Inferior parietal cortex (tissue), 1 donor: ENCODE measurements at regions not wholly inside any gene's neighbourhood (a gene's known extent, or its start where the extent isn't known, plus 50 kb on each side); places are given as distances from the start of the nearest gene placed in this dataset.

Experiments used
- DNase-seq: peaks from one replicate; pipeline ENCODE4 v3.0.0-alpha.2; 2016; ENCODE audit errors: extremely low spot score

DNA sequence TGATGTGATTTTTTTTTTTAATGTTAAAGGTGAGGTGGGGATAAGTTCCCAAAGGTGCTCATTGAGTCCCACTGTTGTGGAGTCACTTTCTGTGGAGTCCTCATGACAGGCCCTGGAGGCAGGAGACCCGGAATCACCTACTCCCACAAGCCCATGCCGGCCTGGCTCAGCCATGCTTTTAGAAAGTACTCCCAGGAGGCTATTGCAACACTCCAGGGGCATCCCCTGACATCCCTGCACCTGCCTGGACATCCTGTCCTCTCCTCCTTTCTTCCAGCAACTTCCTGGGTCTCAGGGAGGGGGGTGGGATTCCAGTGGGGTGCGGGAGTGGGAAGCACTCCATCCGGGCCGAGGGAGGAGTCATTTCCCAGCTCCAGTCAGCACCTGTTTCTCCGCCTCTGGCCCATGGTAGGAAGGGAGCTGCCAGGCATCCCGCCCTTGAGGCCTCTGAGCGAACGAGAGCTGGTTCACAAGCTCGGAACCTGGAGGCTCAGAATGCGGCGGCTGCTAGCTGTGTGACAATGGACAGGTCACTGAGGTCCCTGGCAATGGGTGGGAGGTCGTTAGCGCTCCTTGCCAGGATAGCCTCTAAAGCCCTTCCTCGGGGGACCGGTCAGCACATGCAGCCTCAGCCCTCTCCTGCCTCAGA, 163.9 kb upstream of the ID2 start:
- no peak for DNase-seq

DNA sequence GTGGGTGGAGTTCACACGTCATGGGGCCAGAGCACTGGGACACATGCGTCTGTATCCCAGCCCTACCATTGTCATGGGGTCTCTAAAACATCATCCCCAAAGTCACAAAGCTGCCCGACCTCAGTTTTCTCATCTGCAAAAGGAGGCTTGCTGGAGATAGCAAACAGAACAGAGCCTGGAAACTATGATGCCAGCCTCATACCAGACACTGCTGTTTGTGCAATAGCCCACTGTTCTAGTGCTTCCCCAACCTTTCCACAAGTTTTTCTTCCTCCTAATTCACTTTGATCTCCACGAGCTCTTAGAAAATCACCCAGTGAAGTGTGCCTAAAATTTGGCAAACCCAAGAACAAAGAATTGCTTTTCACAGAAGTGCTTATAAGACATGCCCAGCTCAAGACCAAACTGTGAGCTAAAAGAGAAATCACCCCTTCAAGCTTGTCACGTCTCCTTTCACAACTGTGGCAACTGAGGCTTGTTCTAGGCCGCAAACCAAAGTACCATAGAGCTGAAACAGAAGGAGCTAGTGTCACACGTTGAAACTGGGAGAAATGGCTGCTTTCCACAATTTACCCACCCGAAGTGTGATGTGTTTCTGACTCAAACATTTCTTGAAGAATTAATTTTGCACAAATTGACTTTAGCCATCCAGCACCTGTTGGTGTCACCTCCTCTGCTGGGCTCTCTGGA, 162.7 kb upstream of the ID2 start:
- DNase-seq, result no peak

DNA sequence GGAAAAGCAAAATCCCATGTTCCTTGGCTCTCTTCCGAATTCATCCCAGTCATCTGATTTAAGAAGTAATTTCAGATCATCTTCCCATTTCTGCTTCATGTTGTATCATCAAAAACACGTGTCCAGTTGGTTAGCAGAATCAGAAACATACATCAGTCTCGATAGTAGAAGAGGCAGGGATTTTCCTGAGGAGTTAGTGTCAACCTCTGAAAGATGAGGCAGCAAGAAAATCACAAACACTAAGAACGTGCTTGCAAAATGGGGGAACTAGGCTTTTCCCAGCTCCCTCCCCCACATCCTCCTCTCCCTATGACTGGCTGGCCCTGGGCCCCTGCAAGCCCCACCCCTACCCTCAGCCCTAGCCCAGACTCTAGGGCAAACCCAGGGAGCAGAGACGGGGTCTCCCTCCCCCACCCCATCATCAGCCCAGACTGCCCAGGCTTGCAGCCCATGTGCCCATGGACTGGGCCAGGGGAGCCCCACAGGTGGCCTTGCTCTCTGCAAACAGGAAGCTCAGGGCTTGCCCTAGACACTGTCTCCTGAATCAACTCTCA, 161.0 kb upstream of the ID2 start:
- DNase-seq, result no peak

DNA sequence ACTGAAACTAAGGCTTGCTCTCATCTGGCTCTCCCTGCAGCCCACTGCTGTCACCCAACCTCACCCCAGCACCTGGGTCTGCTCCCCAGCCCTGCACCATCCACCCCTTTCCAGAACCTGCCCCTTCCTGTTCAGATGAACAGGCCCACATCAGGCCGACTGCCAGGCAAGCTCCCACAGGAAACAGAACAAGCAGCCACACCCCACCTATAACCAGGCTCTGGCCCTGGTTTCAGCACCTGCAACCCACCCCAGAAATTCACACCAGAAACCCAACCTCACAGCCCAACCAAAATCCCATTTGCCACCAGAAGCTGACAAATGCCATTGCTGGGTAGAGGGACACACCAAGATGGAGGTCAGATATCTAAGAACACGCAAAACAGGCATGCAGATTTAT, 159.2 kb upstream of the ID2 start:
- no peak for DNase-seq

DNA sequence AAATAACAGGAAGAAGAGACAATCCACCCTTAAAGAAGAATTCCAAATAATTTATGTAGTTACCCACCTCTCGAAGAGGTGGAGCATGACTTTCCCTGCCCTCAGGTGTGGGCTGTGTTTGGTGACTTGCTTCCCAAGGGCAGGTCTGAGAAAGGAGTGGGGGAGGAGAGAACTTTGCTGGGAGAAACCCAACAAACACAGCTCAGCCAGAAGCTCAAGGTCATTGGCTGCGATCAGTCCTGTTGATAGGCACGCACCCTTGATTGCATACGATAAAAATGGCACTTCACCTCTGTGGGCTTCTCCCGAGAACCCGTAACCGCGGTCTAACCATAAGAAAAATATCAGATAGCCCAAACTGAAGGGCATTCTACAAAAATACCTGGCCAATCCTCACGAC, 157.5 kb upstream of the ID2 start:
- no peak for DNase-seq

DNA sequence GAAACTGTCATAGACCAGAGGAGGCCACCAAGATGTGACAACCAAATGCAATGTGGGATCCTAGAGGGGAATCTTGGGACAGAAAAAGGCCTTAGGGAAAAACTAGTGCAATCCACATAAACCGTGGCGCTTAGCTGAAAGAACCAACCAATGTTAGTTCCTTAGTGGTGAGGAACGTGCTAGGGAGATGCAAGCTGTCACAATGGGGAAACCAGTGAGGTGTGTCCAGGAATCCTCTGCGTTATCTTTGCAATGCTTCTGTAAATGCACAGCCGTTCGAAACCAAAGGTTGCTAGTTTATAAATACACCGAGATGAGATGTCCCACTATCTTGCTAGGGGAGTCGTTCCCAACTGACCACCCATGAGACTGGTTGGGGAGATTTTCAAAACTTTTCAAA, 157.0 kb upstream of the ID2 start:
- no peak for DNase-seq

DNA sequence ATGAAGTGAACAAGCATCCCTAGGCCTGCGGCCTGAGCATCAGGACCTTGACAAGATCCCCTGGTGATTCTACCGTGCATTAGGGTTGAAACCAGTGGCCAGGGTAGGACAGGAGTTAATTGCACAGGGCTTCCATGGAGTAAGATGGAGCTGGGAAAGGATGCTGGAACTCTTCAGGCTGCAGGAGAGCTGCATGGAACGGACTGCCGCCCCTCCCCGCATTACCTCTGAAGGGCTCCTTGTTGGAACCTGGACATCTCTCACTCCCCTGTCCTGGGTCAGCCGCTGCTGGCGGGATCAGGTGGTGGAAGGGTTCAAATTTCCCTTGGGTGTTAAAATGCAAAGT, 156.6 kb upstream of the ID2 start:
- no peak for DNase-seq

DNA sequence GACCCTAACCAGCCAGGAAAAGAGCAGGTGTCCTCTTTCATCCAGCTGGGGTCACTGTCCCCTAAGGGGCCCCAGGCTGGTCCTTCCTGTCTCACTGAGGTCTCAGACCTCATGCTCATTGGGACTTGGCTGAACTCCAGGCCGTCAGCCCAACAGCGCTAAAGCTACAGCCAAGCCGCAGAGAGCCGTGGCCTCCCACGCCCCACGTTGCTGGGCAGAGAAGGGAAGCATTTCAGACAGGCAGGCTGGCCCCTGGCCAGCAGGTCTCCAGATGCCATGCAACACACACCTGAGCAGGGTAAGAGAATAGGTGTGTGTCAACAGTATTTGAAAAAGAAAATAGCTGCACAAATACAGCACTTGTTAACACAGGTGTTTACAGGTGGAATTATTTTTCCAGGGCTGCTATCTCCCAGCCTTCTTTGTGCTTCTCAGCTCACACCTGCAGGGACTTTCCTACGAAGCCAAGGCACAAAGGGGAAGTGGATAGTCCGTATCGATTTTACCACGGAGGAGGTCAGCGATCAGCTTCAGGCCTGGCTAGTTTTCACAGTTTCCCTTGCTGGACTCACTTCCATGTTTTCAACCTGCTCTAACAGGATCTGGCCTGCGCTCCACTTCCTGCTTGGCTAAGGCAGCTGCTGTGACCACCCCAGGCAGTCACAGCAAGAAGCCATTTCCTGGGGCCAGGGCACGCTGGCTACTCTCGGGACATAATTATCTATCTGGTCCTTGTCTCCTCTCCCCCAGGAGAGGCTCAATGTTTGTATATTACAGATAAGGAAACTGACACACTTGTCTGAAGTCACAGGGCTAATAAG, 156.1 kb upstream of the ID2 start:
- DNase-seq, result peak; percentile 67

DNA sequence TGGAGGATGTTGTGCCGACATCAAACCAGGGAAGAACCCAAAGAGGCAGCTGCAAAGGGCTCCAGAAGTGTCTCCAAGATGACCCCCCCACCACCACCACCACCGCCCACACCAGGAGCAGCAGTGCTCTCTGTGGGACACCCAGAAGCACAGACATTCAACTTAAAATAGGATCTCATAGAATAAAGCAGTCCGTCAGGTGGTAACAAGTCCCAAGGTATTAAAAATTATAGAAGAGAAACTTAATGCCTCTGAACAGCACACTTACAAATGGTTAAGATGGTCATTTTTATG, 155.5 kb upstream of the ID2 start:
- no peak for DNase-seq

DNA sequence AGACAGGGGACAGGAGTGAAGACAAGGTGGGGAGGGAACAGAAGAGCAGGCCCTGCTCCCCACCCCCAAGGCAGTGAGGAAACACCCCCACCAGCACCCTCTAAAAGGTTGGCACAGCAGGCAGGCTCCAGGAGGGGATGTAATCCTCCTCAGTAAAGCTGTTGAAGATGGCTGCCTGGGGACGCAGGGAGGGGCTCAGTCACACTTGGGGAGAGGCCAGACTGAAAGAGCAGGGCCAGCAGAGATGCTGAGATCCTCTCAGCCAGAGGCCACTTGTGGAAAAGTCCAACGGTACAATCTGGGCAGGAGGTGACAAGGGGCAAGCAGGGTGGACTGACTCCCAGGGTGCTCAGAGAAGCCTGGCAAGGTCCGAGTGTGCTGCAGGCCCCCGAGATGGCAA, 154.8 kb upstream of the ID2 start:
- no peak for DNase-seq

DNA sequence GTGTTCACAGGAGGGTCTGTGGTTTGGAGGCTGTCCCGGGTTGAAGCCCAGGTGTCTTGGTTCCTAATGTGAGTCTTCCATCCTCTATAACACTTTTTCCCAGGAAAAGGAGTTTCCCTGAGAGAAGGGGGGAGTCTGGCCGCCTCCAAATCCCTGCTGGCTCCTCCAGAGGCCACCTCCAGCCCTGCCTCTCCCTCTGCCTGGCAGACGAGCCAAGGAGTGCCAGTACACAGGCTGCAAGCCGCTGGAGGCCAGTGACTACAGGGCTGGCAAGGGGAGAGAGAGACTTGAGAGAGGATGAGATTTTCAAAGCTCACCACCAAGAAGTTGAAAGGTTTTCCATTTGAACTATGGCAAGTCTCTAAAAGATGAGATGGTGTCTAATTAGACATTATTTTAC, 154.2 kb upstream of the ID2 start:
- no peak for DNase-seq

DNA sequence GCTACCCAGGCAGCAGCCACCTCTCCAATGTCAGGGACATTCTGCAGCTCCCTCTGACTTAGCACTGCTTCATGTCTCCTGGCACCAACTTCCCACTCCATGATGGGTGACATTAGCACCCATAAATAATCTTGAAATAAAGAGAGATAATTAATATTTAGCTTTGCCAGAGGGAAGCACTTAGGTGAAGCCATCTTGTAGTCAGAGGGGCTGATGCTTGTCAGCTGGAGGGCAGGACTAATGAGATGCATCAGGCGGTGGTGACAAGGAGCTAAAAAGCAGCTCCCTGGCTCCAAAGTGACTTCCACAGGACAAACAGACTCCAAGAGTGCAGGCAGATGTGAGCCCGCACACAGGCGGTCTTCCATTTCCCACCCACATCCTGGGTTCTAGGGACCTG, 153.0 kb upstream of the ID2 start:
- DNase-seq, result no peak

DNA sequence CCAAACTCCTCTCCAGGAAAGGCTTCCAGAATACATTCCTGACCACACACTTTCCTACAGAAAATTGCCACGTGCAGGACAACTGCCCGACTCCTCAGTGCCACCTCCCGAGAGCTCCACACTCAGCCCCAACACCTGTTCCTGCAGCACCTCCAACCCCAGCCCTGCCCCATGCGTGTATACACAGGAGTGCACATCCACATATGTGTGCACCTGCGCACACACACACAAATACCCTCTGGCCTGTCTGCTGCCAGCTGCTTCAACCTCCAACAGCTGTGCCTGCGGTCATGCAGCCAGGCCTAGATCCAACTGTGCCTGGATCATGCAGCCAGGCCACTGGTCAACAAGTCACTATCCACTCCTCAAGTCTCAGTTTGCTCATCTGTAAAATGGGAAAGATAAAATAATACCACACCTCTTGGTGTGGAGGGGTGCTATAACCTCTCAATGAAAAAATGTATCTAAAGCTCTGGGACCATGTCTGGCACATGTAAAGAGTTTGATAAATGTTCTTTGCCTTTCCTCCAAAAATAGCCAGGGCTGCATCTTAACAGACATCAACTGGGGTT, 152.1 kb upstream of the ID2 start:
- no peak for DNase-seq

DNA sequence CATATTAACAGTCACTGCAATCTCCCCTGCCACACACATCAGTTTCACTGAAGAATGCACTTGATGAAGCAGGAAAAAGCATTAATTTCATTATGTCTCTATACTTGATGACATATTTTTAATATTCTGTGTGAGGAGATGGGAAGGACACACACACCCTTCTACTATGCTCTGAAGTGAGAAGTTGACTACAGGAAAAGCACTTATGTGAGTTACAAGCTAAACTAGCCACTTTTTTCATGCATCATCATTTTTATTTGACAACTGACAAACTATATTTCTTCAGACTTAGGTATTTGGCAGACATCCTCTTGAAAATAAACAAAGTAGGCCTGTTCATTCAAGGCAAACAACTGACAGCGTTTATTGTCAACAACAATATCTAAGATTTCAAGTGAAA, 150.4 kb upstream of the ID2 start:
- no peak for DNase-seq

DNA sequence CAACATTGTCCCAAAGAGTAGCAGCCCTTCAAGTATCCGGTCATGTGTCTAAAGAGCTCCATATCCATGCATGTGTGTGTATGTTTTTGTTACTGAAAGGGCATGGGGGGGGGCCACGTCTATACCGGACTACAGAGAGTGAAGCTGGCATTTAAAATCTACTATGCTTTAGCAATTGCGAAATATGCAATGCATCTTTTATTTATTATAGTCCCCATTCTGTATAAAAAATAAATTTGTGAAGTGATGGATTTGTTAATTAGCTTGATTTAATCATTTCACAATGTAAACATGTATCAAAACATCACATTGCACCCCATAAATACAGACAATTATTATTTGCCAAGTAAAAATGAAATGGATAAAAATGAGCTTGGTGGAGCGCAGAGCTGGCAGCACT, 149.4 kb upstream of the ID2 start:
- DNase-seq, result no peak

DNA sequence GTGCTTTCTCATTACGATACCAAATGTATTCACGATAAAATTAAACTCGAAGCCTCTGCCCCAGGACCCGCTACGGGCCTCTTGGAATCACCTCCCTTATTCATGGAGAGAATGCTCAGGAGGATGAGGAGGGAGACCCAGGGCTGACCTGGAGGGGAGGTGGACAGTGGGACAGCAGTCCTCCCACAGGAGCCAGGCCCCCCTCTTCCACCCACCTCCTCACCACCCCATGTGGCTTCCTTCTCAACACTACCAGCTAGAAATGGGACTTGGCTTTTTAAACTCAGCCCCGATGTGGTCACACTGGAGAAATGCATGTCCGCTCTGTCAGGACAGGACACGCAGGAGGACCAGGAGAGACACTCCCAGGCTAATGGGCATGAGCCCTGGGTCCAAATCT, 147.9 kb upstream of the ID2 start:
- DNase-seq, result no peak

DNA sequence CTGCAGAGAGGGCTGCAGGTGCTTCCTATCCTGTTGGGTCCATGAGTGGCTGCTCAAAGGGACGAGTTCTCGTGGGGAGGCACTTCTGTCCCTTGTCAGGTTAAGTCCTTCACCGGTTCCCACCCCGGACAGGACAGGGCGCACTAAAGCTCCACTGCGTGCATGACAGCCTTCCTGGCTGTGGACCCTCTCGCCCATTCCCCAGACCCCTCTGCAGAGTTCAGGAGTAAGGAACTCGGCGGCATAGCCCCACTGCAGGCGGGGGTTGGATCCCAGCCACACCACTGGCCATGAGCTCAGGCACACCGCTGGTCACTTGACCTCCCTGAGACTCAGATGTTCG, 147.5 kb upstream of the ID2 start:
- no peak for DNase-seq

DNA sequence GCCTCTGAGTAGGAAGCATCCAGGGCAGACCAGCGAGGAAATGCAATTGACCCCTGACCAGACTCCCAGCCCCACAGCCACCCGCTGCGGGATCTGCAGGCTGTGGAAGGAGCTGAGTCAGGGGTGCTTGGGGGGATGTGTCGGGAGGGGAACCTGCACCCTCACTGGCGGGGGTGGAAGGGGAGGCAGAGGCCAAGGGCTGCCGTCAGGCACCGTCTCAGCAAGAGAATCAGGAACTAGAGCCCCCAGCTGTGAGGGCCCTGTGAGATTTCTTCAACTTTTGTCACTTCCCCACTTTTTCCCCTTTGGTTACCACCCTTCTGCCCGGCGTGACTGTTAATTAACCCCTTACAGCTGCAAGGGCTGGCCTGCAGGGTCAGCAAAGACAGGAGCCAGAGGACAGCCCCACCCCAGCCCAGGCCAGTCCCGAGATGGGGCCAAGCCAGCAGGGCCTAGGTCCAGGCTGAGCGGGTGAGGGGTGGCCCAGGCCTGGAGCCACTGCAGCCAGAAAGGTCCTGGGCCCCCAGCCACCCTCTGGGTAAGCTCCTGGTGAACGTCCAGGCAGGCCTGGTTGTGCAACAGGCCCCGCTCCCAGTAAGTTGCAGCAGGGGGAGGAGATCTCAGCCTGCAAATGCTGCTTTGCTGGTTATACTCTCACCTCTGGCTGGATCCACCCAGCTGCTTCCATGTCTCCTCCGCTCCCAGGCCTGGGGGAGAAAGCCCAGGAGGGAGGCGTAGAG, 147.0 kb upstream of the ID2 start:
- no peak for DNase-seq

DNA sequence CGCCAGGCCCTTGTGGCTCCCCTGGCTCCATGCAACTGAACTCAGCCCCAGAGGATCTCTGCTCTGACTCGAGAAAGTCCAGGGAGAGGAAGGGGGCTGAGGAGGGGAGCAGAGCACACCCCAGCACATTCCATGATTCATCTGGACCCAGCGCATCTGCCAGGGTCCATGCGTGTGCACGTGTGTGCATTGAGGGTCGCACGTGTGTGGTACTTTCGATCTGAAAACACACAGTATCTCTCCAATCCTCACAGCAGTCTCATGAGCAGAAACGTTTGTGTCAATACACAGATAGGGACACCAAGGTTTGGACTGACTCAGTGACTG, 146.4 kb upstream of the ID2 start:
- peak; percentile 38 for DNase-seq

DNA sequence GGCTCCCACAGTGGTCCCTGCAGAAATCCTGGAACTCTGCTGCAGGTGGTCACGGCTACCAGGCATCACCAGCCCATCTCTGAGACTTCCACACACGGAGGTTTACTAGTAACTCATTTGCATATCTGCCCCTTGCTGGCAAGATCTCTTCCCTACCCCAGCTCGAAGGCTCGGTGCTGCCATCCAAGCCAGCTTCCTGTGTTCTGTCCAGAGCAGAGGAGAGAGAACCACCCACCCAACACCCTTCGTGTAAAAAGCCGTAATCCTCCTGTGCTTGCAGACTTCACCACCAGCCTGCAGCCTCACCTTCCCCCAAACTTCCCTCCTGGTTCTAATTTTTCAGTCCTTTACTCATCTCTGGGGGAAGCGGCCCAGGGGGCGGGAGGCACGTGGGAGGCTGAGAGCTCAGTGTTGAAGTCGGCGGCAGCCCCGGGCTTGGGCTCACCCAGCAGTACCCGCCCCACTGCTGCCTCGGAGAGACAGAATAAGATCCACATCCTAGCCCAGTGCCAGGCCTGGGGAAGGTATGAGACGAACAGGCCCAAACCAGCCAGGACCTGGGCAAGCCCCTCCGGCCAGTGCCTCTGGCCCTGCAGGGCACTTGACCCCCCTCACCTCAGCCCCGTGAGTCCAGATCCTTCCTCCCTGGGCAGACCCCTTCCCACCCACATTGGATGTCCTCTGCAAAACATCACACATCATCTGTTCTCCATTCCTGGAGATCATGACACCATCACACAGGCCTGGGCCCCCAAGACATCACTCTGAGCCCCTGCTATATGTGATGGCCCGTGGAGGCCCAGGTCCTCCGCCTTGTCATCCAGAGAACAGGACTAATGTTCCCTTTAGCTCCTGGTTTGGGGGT, 145.8 kb upstream of the ID2 start:
- peak; percentile 60 for DNase-seq
